COLO668 (cell line): ENCODE measurements at regions not wholly inside any gene's neighbourhood (a gene's known extent, or its start where the extent isn't known, plus 50 kb on each side); places are given as distances from the start of the nearest gene placed in this dataset.
"Not testable (repeated sequence)": the region's sequence is repeated elsewhere in the genome, so short reads cannot be mapped to it uniquely, and the experiment has no call there.

Source experiments
- DNase-seq: peaks from one replicate; lab custom pipeline; 2025; ENCODE audit not compliant: unreplicated experiment; lab: John Stamatoyannopoulos, UW

- DNase-seq: no peak
Measured at GRCh38 chr3:67064105-67064504, 66.0 kb downstream of the KBTBD8 start.

- DNase-seq: no peak
Measured at GRCh38 chr3:67067251-67067650, 69.1 kb downstream of the KBTBD8 start.

GRCh38 chr3:67072640-67073039 is 74.5 kb downstream of the KBTBD8 start:
- DNase-seq: not testable (repeated sequence)

GRCh38 chr3:67073812-67074211 is 75.7 kb downstream of the KBTBD8 start:
- no peak for DNase-seq

- no peak for DNase-seq
Measured at GRCh38 chr3:67075295-67075694, 77.2 kb downstream of the KBTBD8 start.

- no peak for DNase-seq
Measured at GRCh38 chr3:67076607-67077006, 78.5 kb downstream of the KBTBD8 start.

- DNase-seq: no peak
Measured at GRCh38 chr3:67077656-67078055, 79.5 kb downstream of the KBTBD8 start.

GRCh38 chr3:67082533-67083024 is 84.5 kb downstream of the KBTBD8 start:
- no peak for DNase-seq

- no peak for DNase-seq
Measured at GRCh38 chr3:67083277-67083676, 85.2 kb downstream of the KBTBD8 start.

GRCh38 chr3:67087788-67088187 is 89.7 kb downstream of the KBTBD8 start:
- no peak for DNase-seq

- DNase-seq: no peak
Measured at GRCh38 chr3:67090474-67090873, 92.4 kb downstream of the KBTBD8 start.

- DNase-seq: no peak
Measured at GRCh38 chr3:67093305-67093704, 95.2 kb downstream of the KBTBD8 start.

GRCh38 chr3:67094167-67094566 is 96.1 kb downstream of the KBTBD8 start:
- DNase-seq: no peak

- no peak for DNase-seq
Measured at GRCh38 chr3:67094774-67095173, 96.7 kb downstream of the KBTBD8 start.

- DNase-seq: no peak
Measured at GRCh38 chr3:67104388-67104787, 106.3 kb downstream of the KBTBD8 start.

GRCh38 chr3:67106874-67107273 is 108.8 kb downstream of the KBTBD8 start:
- DNase-seq: no peak

- DNase-seq: no peak
Measured at GRCh38 chr3:67109651-67110204, 111.6 kb downstream of the KBTBD8 start.

- peak; percentile 63 for DNase-seq
Measured at GRCh38 chr3:67113802-67114407, 115.8 kb downstream of the KBTBD8 start.

- no peak for DNase-seq
Measured at GRCh38 chr3:67118122-67118521, 120.0 kb downstream of the KBTBD8 start.

- no peak for DNase-seq
Measured at GRCh38 chr3:67118635-67119034, 120.5 kb downstream of the KBTBD8 start.

GRCh38 chr3:67123914-67124313 is 125.8 kb downstream of the KBTBD8 start:
- DNase-seq: no peak

GRCh38 chr3:67127254-67127653 is 129.1 kb downstream of the KBTBD8 start:
- DNase-seq: no peak

- DNase-seq: no peak
Measured at GRCh38 chr3:67142432-67142831, 144.3 kb downstream of the KBTBD8 start.
